SIG-M5 treated with dmso at 0.1 percent for 504 hours (cell line): ENCODE measurements at regions not wholly inside any gene's neighbourhood (a gene's known extent, or its start where the extent isn't known, plus 50 kb on each side); places are given as distances from the start of the nearest gene placed in this dataset.

ENCODE experiments used
- DNase-seq: peaks from one replicate; lab custom pipeline; 2025; ENCODE audit not compliant: unreplicated experiment; lab: John Stamatoyannopoulos, UW

DNA sequence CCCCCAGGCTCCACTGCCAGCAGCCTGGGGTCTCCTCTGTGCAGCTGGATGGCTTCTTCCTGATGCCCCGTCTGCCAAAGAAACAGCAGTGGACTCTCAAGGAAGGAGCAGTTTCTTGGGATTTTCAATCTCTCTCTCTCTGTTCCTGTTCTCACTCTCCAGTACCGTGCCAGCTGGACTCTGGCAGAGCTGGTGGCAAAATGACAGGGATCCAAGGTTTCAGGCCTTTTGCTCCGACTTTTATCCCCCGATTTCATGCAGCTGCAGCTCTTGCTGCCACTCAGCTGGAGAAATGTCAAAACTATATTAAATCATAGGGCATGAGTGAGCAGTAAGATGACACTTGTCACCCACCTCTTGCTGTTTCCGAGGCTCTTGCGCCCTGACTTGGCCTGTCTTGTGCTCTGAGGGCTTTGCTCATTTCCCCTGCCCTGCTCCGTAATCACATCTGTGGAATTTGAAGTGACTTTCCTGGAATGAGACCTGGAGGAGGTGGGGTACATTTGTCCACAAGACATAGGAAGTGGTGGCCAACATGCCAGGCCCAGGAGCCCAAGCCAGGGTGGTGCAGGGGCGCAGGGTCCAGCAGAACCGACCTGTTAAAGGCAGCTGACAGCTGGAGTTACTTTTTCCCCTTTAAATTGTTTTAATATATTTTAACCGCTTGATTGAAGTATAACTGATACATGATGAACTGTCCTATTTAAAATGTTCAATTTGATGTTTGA, 576.2 kb downstream of the PTPRU start:
- no peak for DNase-seq

DNA sequence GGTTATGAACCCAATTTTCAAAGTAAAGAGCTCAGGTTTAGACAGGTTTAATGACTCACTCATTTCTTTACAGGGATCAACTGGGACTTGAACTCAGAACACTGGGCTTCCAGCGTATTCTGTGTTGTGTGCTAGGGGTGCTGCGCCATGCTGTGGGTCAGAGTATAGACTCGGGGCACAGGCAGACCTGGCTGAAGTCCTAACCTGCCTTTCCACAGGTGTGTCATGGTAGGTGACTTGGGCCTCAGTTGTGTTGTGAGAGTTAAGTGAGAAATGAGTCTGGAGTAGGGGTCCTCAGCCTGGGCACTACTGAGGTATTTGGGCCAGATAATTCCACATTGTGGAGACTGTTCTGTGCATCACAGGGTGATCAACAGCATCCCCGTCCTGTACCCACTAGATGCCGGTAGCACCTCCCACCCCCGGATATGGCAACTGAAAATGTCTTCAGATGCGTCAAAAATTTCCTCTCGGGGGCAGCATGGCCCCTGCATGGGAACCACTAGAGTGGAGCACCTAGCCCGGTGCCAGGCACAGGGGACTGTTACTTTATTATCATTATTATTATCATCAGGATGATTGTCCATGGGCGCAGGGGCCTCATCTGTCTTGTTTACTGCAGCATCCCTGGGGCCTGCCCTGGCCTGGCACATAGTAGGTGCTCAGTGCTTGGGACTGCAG, 575.5 kb downstream of the PTPRU start:
- DNase-seq, result no peak

DNA sequence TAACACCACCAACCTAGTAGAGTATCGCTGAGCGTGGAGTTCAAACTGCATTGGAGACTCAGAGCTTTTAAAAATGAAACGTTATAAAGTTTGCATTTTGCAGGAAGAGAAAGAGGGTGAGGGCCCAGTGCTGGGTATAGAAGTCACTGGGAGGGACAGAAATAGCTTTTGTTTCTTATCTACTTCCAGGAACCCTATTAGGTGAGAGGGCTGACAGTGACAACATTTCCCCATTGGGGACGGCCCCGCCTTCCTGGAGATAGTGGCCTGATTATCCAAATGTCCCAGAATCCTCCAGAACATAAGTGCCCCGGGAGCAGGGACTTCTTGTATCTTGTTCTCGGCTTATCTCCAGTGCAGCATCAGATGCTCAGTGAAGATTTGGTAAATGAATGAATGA, 574.9 kb downstream of the PTPRU start:
- no peak for DNase-seq

DNA sequence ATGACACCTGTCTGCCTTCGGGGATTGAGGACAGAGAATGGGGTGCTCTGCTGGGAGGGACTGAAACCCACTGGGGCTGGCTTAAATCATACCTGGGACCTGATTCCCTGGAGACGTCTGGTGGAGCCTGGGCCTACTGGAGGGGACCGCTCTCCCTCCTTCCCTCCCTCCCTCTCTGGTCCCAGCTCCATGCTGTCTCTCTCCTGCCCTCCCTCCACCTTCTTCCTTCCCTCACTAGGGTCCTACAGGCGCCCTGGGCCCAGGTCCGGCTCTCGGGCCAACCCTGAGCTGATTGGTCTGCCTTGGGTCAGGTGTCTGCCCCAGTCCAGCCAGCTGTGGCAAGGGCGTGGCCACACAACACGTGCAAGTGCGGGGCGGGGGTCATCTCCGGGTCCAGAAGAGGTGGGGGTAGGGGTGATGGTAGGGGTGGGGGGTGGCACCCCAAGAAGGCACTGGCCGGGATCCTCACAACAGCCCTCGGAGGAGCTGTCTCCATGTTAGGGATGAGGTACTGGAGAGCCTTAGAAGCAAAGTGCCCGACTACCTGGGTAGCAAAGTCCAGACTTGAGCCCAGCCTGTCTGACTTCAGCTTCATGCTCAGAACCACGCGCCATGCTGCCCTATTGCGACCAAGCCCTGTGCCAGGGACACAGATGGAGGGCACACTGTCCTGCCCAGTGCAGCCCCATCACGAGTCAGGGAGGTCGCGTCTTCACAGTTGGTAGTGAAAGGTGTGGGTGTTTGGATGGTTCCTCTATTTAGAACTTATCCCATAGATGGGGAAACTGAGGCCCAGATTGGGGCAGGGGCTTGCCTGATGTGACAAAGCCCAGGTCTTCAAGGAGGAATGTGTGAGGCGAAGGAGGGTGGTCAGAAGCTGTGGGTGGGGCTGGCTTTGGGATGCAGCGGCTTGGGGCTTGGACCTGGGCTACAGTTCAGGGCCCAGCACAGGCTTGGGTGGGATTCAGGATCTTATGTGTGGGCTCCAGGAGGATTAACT, 574.1 kb downstream of the PTPRU start:
- no peak for DNase-seq

DNA sequence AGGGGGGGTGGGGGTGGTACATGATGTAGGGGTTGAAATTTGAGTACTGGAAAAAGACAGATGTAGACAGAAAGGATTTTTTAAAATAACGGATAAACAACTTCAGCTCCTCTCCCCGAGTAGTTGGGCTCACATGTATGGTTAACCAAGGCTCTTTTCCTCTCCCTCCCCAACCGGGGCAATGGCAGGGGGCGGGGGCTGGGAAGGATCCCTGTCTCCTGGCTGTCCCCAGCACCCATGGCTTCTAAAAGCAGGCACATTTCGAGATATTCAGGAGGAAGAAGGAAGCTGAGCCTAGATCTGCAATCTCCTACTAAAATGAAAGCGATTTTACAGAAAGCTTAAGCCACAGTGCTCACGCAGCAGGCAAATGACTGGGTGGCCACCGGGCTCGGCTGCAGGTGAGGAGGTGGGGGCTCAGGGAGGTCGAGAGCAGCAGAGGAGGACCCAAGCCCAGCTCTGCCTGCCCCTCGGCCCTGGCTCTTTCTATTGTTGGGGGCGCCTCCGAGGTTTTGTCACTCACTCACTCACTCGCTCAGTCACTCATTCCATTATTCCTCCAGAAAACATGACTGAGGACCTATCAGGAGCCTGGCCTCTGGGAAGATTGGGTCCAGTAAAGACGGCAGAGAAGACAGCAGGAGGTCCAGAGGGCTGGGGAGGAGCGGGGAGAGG, 573.3 kb downstream of the PTPRU start:
- DNase-seq, result no peak

DNA sequence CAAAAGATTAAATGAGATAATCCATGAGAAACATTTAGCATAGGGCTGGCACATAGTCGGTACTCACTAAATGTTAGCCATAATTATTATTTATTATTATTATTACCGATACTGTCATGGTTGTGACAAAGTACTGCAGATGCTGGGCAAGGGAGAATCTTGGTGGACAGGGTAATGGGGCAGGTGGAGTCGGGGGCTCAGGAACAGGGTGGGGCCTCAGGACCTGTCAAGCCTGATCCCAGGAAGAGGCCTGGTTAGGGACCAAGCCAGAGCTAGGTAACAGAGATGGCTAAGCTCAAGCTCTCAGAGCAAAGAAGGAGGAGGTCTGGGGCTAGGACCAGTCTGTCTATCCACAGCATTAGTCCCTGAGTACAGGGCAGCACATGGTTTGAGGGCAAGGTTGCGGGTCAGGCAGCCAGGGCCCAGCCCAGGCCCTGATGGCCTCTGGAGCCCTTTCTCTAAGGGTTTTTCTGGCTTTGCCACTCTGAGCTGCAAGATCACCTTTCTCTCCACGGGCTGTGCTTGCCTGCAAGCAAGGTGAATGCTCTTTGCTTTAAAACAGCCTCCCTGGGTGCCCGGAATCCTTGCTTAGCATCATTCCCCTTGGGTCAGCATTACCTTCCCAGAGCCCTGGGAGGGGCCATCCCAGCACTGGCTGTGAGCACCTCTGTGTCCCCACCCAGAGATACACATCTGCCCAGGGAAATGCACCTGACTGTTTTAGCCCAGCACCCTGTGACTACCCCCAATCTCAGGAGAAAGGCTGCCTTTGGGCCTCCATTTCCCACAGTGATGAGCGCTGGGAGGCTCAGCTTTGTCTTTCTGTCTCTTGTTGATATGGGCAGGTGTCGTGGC, 572.0 kb downstream of the PTPRU start:
- no peak for DNase-seq

DNA sequence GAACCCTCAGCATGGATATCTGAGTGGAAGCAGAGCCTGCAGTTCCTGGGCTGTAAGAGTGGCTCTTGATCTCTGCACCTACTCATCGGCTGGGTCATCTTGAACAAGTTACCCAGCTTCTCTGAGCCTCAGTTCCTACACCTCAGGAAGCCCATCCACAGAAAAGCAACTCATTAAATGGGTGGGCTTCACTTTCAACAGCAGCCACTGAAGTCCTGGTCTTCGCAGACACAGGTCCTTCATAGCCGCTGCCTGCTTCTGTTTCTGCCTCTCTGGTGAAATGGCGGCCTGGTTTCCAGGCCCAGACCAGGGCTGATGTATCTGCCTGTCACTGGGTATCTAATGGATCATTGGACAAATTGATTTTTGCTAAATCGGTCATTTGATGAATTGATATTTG, 571.4 kb downstream of the PTPRU start:
- DNase-seq, result no peak

DNA sequence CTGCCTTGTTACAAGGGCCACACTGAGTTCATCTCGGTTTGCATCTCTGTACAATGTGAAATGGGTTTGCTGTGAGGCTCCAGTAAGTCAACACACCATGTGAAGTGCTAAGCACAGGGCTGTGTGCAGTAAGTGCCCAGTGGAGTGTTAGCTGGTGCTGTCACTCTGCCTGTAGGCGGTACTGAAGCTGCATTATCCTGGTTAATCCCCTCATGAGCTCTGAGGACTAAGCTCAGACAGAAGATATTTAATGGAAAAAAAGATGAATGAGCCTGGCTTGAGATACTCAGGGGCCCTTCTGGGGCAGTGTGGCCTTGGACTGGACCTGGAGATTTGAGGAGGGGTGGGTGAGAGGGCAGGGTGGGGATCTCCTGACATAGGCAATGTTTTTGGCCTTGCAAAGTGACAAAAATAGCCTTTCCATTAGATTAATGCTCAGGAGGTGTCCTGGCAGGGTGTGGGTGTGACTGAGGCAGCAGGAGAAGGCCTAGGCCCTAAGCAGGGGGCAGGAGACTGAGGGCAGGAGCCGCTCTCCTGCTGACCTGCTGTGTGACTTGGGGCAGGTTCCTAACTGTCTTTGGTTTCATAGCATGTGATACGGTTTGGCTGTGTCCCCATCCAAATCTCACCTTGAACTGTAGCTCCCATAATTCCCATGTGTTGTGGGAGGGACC, 570.5 kb downstream of the PTPRU start:
- no peak for DNase-seq

DNA sequence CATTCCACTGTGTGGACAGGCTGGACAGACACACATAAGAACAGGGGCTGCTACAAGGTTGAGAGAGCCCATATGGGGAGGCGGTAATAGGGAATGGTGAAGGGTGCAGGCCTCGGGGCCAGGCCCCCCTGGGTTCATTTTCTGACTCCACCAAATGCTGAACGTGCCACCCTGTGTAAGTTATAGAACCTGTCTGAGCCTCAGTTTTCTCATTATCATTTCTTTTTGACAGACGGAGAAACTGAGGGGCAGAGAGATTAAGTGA, 569.5 kb downstream of the PTPRU start:
- DNase-seq, result no peak

DNA sequence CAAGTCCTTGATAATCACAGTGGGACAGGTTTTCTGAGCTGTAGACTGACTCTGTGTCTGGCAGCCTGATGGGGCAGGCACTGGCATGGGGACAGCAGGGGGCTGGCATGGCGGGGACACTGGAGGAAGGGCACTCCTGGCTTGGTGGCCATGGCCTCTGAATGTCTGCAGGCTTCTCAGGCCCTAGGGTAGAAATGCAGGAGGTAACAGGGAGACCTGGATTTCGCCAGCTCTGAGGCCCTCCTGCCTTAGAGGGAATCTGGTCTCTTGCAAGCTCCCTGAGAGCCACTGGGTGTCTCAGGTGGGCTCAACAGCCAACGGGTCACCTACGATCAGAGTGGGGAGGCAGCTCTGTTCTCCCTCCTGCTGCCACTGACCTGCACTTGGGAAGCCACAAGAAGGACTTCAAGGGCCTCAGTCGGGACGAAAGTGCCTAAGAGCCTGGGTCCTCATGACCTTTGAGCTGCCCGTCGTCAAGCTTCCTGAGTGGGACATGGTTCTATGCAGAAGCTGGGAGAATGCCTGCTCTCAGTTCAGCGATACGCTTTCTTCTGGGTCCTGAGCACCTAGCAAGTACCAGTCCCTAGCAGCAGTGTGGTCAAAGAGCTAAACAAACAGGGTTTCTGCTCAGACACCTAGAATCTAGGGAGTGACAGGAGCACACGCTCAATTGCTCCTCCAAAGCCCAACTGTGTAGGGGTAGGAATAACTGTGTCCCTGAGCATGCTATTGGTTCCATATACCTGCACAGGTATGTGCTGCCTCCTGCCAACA, 569.0 kb downstream of the PTPRU start:
- no peak for DNase-seq

DNA sequence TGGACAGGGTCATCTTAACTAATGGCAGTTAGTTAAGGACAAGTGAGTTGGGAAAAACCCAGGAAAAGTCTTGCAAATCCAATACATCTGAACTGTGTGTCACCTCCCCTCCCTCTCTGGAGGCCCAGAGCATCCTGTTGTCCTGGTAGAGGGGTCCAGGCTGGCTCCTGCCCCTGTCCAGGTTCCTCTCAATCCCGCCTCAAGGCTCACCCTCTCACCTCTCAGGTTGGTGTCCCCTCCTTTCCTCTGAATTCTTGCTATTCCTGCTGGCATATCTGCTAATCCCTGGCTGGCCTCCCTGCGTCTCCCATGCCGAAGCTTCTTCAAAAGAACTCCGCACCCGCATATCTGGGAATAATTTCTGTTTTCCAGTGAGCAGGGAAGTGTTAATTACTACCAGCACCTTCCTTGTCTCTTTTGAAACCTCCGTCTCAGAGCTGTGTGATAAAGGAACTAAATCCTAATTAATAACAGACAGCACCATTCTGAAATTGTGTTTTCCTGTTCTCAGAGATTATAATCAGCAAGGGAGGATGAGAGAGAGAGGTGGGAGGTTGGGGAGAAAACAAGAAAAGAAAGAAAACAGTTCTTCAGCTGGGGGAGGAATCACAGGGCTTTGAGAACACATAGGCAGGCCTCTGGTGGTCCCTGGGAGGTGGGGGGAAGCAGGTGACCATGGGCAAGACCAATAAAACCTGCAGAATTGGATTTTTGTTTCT, 568.0 kb downstream of the PTPRU start:
- no peak for DNase-seq

DNA sequence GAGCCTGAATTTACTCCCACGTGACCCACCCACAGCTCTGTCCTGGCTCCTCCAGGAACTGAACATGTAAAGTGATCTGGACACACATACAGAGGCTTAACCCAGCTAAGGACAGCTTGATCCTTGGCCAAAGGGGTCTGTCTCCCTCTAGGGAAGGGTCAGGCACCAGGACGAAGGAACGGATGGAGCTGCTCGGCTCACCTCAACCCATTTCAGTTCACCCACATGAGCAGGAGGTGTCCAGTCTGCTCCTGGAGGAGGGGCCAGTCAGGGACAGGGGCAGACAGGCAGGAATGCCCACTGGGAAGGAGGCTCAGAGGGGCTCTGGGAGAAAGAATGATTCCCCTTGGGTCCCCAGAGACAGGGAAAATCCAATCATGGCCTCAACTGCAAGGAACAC, 567.2 kb downstream of the PTPRU start:
- no peak for DNase-seq

DNA sequence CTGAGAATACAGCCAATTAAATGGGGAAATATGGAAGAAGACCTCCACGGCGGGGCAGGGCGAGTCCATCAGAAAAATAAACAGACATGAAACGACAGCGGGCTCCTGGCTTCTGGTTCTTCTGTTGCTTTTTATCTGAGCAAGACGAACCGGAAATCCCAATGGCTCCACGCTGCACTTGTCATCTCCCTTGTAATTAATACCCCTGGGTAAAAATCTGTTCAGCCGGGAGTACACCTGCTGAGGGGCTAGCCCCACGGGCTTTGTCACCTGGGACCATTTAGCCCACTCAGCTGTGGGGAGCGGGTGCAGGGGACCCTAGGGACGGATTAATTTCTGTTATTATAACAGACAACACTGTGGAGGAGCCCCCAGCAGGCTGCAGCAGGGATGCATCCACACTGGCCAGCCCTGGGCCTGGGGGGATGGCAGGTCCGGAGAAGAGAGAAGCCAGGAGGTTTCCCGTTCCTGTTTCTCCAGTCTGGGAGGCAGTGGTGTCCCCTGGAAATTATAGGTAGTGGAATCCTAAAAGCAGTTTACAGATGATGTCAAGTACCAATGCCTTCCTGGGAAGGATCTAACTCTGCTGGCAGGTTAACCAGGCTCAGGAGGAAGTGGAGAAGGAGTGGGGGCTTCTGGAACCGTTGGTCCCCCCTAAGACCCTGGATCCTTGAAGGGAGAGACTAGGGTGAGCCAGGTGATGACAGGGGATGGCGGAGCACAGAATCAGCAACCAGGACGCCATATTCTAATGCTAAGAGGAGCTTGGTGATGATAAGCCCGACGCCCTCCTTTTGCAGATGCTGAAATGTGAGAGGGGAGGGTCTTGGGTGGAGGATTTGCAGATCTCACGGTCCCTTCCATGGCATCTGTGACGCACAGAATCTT, 566.1 kb downstream of the PTPRU start:
- DNase-seq, result no peak

DNA sequence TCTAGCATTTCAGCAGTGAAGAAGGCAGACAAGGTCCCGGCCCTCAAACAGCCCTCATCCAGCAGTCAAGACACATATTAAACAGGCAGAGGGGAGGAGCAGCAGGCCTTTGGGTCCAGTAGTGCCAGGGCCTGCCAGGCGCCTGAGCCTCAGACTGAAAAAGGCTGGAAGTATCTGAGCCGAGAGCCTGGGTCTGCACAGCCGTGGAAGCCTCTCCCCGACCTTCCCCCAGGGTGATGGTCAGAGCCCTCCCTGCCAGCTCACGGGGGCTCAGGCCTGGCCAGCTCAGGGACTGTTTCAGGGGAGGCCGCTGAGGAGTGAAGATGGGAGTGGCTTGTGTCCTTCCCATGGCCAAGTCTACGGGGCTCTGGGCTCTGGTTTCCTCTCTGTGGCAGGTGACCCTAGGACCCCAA, 565.2 kb downstream of the PTPRU start:
- no peak for DNase-seq

DNA sequence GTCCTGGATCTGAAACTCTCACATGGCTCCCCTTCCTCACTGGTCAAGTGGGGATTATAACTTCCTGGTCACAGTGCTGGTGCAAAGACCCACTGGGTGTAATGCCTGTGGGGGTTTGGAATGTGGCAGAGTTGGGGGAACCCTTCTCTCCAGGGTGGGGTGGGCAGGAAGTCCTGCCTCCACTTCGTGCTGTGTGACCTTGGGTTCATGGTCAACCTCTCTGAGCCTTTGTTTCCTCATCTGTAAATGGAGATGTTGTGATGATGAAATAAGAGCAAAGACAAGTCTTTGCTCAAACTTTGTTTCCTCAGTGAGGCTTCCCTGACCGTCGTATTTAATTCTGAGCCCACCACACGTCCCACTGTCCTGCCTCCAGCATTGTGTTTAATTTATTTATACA, 564.7 kb downstream of the PTPRU start:
- DNase-seq, result no peak

DNA sequence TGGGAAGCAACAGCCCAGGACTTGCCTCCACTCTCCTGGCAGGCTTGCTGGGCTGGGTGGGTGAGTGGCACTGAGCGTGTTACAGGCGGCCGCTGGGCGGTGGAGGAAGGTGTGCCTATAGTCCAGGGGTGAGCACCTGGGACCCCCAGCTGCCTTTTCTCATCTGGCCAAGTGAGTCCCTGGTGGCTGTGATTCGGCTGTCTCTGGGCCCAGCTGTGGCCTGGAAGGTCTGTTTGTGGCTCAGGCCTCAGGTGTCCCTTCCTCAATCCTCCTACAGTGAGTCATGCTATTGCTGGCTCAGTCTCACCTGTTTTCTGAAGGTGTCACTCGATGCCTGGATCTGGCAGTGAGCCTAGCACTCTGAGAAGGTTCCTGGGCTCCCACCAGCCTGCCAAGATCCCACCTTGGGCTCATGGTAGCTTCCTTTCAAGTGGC, 564.2 kb downstream of the PTPRU start:
- no peak for DNase-seq

DNA sequence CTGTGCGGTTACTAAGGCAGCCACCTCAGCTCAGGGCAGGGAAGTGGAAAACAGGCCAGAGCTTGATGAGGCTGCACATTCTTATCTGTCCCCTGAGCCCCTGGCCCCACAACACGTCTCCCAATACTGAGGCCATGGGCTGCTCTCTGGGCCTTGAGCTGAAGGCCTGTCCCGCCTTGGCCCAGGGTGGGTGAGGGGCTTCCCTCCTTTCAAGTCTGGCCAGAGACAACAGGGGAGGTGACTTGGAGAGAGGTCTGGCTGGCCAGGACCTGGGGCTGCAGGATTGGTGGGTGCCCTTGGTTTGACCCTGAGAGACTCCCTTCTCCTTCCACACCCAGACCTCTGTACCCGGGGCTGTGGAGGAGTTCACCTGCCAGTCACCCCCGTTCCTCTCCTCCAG, 563.8 kb downstream of the PTPRU start:
- DNase-seq, result no peak
